SJCRH30 (cell line): ENCODE measurements at regions not wholly inside any gene's neighbourhood (a gene's known extent, or its start where the extent isn't known, plus 50 kb on each side); places are given as distances from the start of the nearest gene placed in this dataset.
A peak's percentile ranks its signal among the peaks of the same experiment; 100 is the strongest.
"Not testable (repeated sequence)": the region's sequence is repeated elsewhere in the genome, so short reads cannot be mapped to it uniquely, and the experiment has no call there.

Source experiments
- DNase-seq, 2 experiments: peaks; one replicate each; pipeline ENCODE4 v3.0.0-alpha.2; 2015 to 2020
- H3K27ac ChIP-seq: fragments of 250-450 bp; sonication (Bioruptor Pico); 2 replicates; pipeline ENCODE4 v1.5.1; 2020; ENCODE audit warnings: mild to moderate bottlenecking, moderate library complexity
- H3K27me3 ChIP-seq: fragments of 250-450 bp; sonication (Bioruptor Pico); 2 replicates; pipeline ENCODE4 v1.5.1; 2020; ENCODE audit warnings: mild to moderate bottlenecking, moderate library complexity
- H3K36me3 ChIP-seq: fragments of 250-450 bp; sonication (Bioruptor Pico); 2 replicates; pipeline ENCODE4 v1.5.1; 2020; ENCODE audit warnings: mild to moderate bottlenecking, moderate library complexity
- H3K4me1 ChIP-seq: fragments of 250-450 bp; sonication (Bioruptor Pico); 2 replicates; pipeline ENCODE4 v1.5.1; 2020; ENCODE audit warnings: mild to moderate bottlenecking, moderate library complexity
- H3K4me3 ChIP-seq: fragments of 250-450 bp; sonication (Bioruptor Pico); 2 replicates; pipeline ENCODE4 v1.5.1; 2020; ENCODE audit warnings: mild to moderate bottlenecking, moderate library complexity
- H3K9me3 ChIP-seq: fragments of 250-450 bp; sonication (Bioruptor Pico); replicated peaks from 2 replicates; pipeline ENCODE4 v1.5.1; 2020; ENCODE audit warnings: mild to moderate bottlenecking, moderate library complexity

DNA sequence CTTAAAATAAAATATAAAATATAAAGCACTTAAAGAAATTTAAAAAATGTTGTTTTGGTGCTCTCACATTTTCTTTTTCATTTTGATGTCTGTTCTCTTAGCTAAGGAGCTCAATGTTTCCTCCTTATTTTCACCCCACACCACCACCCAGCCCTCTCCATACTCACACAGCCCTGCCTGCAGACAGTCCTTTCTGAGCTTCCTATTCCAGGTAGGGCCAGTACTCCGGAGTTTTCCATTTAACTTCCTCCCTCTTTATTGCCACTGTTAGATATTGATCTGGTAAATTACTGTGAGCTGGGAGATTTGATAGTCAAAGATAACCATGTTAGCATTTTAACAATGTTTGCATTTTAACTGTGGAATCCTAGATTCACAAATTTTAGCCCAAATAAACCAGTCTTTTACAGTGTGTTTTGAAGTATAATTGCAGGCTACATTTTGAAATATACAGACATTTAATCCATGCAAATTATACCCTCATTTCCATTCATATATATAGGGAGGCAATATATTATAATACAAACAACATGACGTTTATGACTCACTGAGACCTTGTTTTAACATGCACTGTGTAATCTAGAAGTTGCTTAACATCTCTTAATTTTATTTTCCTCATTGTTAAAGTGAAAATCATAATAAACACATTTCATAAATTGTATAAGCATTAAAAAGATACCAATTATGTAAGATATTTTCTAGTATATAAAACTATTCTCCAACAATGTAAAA is 927.1 kb downstream of the NR2F1-AS1 start:
- no peaks in the 10 kb centered on the region for H3K9me3 ChIP-seq
- no peak overlapping the region for H3K4me3 ChIP-seq
- H3K27ac ChIP-seq, result no peak overlapping the region
- no peaks in the 10 kb centered on the region for H3K4me1 ChIP-seq
- DNase-seq, result no peak
- H3K36me3 ChIP-seq, result no peaks in the 10 kb centered on the region
- no peaks in the 10 kb centered on the region for H3K27me3 ChIP-seq

DNA sequence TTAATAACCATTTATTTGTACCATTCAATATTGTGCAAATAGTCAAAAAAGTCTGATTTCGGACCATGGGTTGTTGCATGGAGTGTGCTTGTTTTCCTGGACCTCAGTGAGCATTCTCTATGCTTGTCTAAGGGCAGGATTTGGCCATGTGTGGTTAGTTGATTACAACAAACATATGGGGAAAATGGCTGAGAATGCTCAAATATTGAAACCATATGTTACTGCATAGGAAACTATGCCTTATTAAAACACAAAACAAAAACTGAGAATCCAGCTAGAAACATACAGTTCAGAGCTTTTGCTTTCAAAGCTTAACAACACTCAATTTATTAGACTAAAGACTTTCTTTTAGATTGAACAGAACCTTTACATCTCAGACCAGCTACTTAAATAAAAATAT is 928.3 kb downstream of the NR2F1-AS1 start:
- Histone ChIP-seq H3K36me3 (no peaks in the 10 kb centered on the region), H3K4me3 (no peak overlapping the region), H3K9me3 (no peaks in the 10 kb centered on the region), H3K4me1 (no peaks in the 10 kb centered on the region), H3K27ac (no peak overlapping the region), H3K27me3 (no peaks in the 10 kb centered on the region)
- no peak for DNase-seq

GRCh38 chr5:92644266-92644886 is 936.6 kb downstream of the NR2F1-AS1 start:
- Histone ChIP-seq H3K4me1 (peaks cover 10% of the 10 kb centered on the region), H3K36me3 (no peaks in the 10 kb centered on the region), H3K4me3 (no peak overlapping the region), H3K9me3 (no peaks in the 10 kb centered on the region), H3K27me3 (no peaks in the 10 kb centered on the region), H3K27ac (no peak overlapping the region)
- peak in 1 of 2 experiments; percentile 10 for DNase-seq

DNA sequence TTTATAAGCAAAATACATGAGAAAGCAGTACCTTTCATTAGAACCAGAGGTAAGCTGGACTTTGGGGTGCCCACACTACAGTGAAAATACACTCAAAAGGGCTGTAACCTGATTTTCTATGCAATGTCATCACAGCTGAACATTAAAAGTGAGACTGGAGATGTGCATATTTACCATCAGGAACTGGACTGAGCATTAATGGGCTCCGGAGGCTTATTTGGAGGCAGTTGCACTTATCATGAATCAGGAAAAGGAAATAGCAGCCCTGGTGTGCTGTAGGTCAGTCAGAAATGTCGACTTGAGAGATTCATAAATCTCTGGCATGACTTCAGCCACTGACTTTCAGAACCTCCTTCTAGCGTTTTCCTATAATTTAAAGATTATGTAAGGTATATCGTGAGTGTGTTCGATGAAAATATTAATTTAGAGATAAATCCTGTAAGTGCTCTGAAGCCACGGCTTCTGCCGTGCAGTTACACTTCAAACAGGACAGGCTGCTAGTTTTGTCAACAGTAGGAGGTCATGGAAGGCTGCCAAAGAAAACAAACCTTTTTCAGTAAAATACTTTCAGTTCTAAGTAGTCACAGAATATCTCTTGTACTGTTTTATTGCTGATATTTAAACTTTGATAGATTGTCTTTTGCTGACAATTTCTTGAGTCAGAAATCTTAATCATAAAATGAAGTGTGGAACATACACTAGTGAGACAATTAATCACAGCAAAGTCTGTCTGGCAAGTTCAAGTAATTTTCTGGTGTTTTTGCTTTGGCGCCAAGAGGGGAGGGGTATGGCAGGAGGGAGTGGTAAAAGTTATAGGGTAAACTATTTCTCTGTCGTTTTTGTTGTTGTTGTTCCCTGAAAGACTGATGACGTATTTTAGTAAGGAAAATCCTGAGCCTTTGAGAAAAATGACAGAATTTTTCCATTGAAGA is 939.7 kb downstream of the NR2F1-AS1 start:
- Histone ChIP-seq H3K4me3 (peak overlapping the region; percentile 58), H3K9me3 (no peaks in the 10 kb centered on the region), H3K36me3 (no peaks in the 10 kb centered on the region), H3K27me3 (no peaks in the 10 kb centered on the region), H3K4me1 (peaks cover 10% of the 10 kb centered on the region), H3K27ac (peak overlapping the region; percentile 54)
- peak; percentile 40 to 78 for DNase-seq

DNA sequence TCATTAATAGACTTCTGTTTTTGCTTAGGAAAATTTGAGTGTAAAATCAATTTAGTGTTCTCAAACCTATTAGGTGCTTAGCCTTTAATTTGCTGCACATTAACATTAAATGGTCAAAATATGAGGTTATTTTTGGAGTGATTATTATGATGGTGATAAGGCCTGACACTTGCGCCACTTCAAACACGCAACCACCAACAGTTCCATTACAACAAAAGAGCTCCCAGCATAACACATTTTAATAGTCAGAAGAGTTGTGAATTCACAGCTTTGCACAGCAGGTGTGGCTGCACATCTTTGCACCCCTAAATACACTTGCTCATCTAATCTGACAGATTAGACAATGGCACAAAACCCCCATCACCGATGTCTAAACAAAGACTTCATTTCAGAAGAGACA is 940.7 kb downstream of the NR2F1-AS1 start:
- DNase-seq, result no peak
- Histone ChIP-seq H3K4me3 (no peak overlapping the region), H3K4me1 (peaks cover 10% of the 10 kb centered on the region), H3K27ac (peak overlapping the region; percentile 54; the same call in 1 of the 2 replicates), H3K27me3 (no peaks in the 10 kb centered on the region), H3K36me3 (no peaks in the 10 kb centered on the region), H3K9me3 (no peaks in the 10 kb centered on the region)

DNA sequence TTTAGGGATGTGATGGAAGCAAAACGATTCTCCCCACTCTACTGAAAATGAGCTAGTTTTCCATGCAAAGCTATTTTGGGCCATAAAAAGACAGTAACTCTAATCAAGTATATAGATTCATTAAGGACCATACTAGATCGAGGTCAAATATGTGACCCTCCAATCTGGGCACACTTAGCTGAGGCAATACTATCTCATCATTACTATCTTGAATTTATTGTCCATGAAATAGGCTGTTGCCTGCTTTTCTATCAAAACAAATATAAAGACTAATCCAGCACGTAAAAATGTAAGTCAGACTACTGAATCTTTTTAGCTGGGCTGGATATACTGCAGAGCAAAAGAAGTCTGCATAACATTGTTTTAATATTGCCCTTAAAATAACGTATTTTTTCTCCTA is 943.1 kb downstream of the NR2F1-AS1 start:
- Histone ChIP-seq H3K36me3 (no peaks in the 10 kb centered on the region), H3K27me3 (no peaks in the 10 kb centered on the region), H3K9me3 (no peaks in the 10 kb centered on the region), H3K27ac (no peak overlapping the region), H3K4me1 (peaks cover 10% of the 10 kb centered on the region), H3K4me3 (no peak overlapping the region)
- DNase-seq, result no peak

GRCh38 chr5:92637247-92637646 is 943.8 kb downstream of the NR2F1-AS1 start:
- H3K9me3 ChIP-seq, result no peaks in the 10 kb centered on the region
- H3K27me3 ChIP-seq, result no peaks in the 10 kb centered on the region
- H3K4me1 ChIP-seq, result peaks cover 10% of the 10 kb centered on the region
- H3K4me3 ChIP-seq, result no peak overlapping the region
- no peak for DNase-seq
- H3K27ac ChIP-seq, result no peak overlapping the region
- H3K36me3 ChIP-seq, result no peaks in the 10 kb centered on the region

DNA sequence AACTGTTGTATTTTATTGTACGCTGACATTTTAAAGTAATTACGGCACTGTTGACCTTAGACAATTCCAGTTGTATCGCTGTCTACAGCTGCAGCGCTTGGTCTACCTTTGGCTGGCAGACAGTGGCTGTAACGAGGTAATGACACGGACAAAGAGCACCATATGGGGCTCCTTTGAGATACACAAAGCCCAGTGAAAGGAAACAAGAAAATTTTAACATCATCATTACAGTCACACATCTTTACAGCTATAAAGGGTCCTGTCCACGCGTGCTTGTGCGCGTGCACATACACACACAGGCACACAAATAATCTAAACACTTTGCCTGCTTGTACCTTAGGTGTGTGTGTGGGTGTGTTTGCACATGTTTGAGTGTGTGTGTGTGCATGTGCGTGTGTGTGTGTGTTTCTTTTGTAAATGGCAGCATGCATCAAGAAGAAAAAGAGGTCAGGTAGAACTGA is 946.0 kb downstream of the NR2F1-AS1 start:
- no peak overlapping the region for H3K27ac ChIP-seq
- H3K4me1 ChIP-seq, result no peaks in the 10 kb centered on the region
- no peak overlapping the region for H3K4me3 ChIP-seq
- H3K36me3 ChIP-seq, result no peaks in the 10 kb centered on the region
- DNase-seq, result no peak
- no peaks in the 10 kb centered on the region for H3K27me3 ChIP-seq
- no peaks in the 10 kb centered on the region for H3K9me3 ChIP-seq

- Histone ChIP-seq H3K4me1 (no peaks in the 10 kb centered on the region), H3K9me3 (no peaks in the 10 kb centered on the region), H3K27me3 (no peaks in the 10 kb centered on the region), H3K27ac (no peak overlapping the region), H3K36me3 (no peaks in the 10 kb centered on the region), H3K4me3 (no peak overlapping the region)
- DNase-seq, result no peak
Measured at GRCh38 chr5:92633875-92634487, 947.0 kb downstream of the NR2F1-AS1 start.

- Histone ChIP-seq H3K36me3 (0 out of 2 replicates have a peak, but pooled peaks cover 3% of the 10 kb centered on the region), H3K27me3 (no peaks in the 10 kb centered on the region), H3K27ac (no peak overlapping the region), H3K9me3 (no peaks in the 10 kb centered on the region), H3K4me1 (no peaks in the 10 kb centered on the region), H3K4me3 (no peak overlapping the region)
- DNase-seq, result no peak
Measured at GRCh38 chr5:92633176-92633575, 947.8 kb downstream of the NR2F1-AS1 start.

DNA sequence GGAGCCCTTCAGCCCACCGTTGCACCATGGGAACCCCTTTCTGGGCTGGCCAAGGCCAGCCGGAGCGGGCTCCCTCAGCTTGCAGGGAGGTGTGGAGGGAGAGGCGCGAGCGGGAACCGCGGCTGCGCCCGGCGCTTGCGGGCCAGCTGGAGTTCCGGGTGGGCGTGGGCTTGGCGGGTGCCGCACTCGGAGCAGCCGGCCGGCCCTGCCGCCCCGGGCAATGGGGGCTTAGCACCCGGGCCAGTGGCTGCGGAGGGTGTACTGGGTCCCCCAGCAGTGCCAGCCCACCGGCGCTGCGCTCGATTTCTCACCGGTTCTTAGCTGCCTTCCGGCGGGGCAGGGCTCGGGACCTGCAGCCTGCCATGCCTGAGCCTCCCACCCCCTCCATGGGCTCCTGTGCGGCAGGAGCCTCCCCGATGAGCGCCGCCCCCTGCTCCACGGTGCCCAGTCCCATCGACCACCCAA is 949.8 kb downstream of the NR2F1-AS1 start:
- not testable (repeated sequence) for H3K27ac ChIP-seq, H3K27me3 ChIP-seq, DNase-seq, H3K4me1 ChIP-seq, H3K36me3 ChIP-seq, H3K4me3 ChIP-seq, H3K9me3 ChIP-seq

GRCh38 chr5:92629574-92629973 is 951.4 kb downstream of the NR2F1-AS1 start:
- Histone ChIP-seq H3K4me3 (no peak overlapping the region), H3K9me3 (no peaks in the 10 kb centered on the region; the same call in 1 of the 2 replicates), H3K27ac (no peak overlapping the region), H3K4me1 (no peaks in the 10 kb centered on the region), H3K27me3 (no peaks in the 10 kb centered on the region), H3K36me3 (0 out of 2 replicates have a peak, but pooled peaks cover 3% of the 10 kb centered on the region)
- no peak for DNase-seq

GRCh38 chr5:92629000-92629399 is 952.0 kb downstream of the NR2F1-AS1 start:
- no peak for DNase-seq
- H3K4me1 ChIP-seq, result no peaks in the 10 kb centered on the region

GRCh38 chr5:92627186-92627585 is 953.8 kb downstream of the NR2F1-AS1 start:
- Histone ChIP-seq H3K36me3 (0 out of 2 replicates have a peak, but pooled peaks cover 3% of the 10 kb centered on the region), H3K9me3 (no peaks in the 10 kb centered on the region; the same call in 1 of the 2 replicates), H3K4me1 (no peaks in the 10 kb centered on the region), H3K27ac (no peak overlapping the region), H3K27me3 (no peaks in the 10 kb centered on the region), H3K4me3 (no peak overlapping the region)
- DNase-seq, result no peak

More at GRCh38 chr5:92629000-92629399, 952.0 kb downstream of the NR2F1-AS1 start:
- H3K27ac ChIP-seq, result no peak overlapping the region
- no peaks in the 10 kb centered on the region; the same call in 1 of the 2 replicates for H3K9me3 ChIP-seq
- 0 out of 2 replicates have a peak, but pooled peaks cover 3% of the 10 kb centered on the region for H3K36me3 ChIP-seq
- no peak overlapping the region for H3K4me3 ChIP-seq
- no peaks in the 10 kb centered on the region for H3K27me3 ChIP-seq
